Peyer's patch (tissue), 4 donors: ENCODE measurements at regions not wholly inside any gene's neighbourhood (a gene's known extent, or its start where the extent isn't known, plus 50 kb on each side); places are given as distances from the start of the nearest gene placed in this dataset.

Source experiments
- POLR2A ChIP-seq, 2 donors: fragments of 450-650 bp; IDR thresholded peaks; one replicate each; pipeline ENCODE4 v1.5.1; 2017; ENCODE audit warnings: antibody characterized with exemption in 2 of 2, mild to moderate bottlenecking in 2 of 2, moderate library complexity in 2 of 2
- TF ChIP-seq, protein P1 (sequence below), 6 experiments: fragments of 450-650 bp in 4 of 6; fragments of 200-600 bp in 2 of 6; sonication (generic) in 1 of 6; IDR thresholded peaks; one replicate each; pipeline ENCODE4 v1.5.1; 2017 to 2019; ENCODE audit warnings: antibody characterized with exemption in 6 of 6, mild to moderate bottlenecking in 3 of 6, moderate library complexity in 1 of 6

DNA sequence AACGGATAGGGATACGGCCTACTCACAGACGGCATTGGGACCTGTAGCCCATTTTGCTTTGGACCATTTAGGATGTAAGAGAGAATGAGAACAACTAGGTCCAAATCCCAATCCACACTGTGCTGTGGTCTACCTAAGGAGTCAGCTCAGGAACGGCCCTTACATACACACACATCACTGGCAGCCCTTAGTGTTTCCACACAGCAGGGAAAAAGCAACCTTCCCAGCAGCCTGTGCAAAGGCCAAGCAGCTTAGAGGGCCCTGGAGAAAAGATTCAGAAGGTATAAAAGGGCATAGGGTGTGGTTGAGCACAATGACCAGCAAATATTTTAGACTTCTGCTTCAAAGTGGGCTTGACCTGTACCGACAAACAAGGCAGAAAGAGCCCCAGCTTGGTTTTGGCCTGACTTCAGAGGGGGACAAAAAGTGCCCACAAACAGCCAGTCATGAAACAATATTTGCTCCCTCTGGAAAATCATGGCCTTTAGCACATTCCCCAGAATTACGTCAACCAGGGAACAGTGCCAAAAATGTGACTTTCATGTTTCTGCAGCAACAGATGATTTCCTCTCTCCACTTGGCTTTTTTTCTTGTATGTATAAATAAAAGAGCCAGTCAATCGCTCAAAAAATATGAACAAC, 359.5 kb upstream of the FGF16 start:
- TF ChIP-seq POLR2A (IDR thresholded peaks at IDR 0.05), result no peak
- TF ChIP-seq, protein P1, sequence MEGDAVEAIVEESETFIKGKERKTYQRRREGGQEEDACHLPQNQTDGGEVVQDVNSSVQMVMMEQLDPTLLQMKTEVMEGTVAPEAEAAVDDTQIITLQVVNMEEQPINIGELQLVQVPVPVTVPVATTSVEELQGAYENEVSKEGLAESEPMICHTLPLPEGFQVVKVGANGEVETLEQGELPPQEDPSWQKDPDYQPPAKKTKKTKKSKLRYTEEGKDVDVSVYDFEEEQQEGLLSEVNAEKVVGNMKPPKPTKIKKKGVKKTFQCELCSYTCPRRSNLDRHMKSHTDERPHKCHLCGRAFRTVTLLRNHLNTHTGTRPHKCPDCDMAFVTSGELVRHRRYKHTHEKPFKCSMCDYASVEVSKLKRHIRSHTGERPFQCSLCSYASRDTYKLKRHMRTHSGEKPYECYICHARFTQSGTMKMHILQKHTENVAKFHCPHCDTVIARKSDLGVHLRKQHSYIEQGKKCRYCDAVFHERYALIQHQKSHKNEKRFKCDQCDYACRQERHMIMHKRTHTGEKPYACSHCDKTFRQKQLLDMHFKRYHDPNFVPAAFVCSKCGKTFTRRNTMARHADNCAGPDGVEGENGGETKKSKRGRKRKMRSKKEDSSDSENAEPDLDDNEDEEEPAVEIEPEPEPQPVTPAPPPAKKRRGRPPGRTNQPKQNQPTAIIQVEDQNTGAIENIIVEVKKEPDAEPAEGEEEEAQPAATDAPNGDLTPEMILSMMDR (IDR thresholded peaks at IDR 0.05), result no peak
